ENCODE measurements at regions not wholly inside any gene's neighbourhood (a gene's known extent, or its start where the extent isn't known, plus 50 kb on each side); places are given as distances from the start of the nearest gene placed in this dataset.

DNA sequence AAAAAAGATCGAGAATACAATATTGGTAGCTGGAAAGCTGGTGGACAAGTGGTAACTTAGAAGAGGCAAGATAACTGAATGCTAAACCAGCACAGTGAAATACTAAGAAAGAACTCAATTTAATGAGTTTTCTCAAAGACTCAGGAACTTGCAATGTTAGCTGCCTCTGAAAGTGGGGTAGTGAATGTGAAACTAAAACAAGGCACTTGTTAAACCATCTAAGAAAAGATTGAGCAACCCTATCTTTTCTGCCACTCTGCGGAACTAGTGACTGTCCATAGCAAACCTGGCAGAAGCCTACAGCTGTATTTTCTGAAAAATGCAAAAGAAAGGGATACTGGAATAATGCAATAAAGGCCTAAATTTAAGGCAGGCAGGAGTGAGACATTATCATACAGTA lies 1574.4 kb upstream of the PRR20A start:
- peaks cover 0 to 6% (median 0%) of the 10 kb centered on the region in 5 donors for H3K4me1 ChIP-seq (ENCODE audit: control insufficient read depth in 5 of 5, insufficient read depth in 5 of 5, low read length in 5 of 5)
- H3K4me3 ChIP-seq = no peak overlapping the region
- H3K9ac ChIP-seq (ENCODE audit: insufficient read depth in 1 of 2, low read length in 2 of 2) = no peak overlapping the region
- DNase-seq = no peak
- TF ChIP-seq CTCF (IDR thresholded peaks at IDR 0.05; ENCODE audit: control extremely low read depth, extremely low read depth) = no peak
- H3K36me3 ChIP-seq (ENCODE audit: control insufficient read depth in 4 of 4, insufficient read depth in 4 of 4, low read length in 4 of 4) = no peaks in the 10 kb centered on the region
- H3K9me3 ChIP-seq (ENCODE audit: control insufficient read depth in 4 of 4, insufficient read depth in 3 of 4, low read length in 3 of 4) = no peaks in the 10 kb centered on the region
- 84 to 93% methylated on average over 2 of the region's 2 CpGs for WGBS, 2 donors
- no peak overlapping the region for H3K27ac ChIP-seq (ENCODE audit: low read depth in 1 of 2, low read length in 1 of 2)
- no peak for ATAC-seq (ENCODE audit: insufficient read depth, low FRiP score)
- no peaks in the 10 kb centered on the region for H3K27me3 ChIP-seq (ENCODE audit: control insufficient read depth in 3 of 3, insufficient read depth in 3 of 3, low read length in 2 of 3)

GRCh38 chr13:55566779-55567178 lies 1573.9 kb upstream of the PRR20A start:
- Histone ChIP-seq H3K4me1 (ENCODE audit: control insufficient read depth in 5 of 5, insufficient read depth in 5 of 5, low read length in 5 of 5) (peaks cover 0 to 6% (median 0%) of the 10 kb centered on the region in 5 donors), H3K9ac (ENCODE audit: insufficient read depth in 1 of 2, low read length in 2 of 2) (no peak overlapping the region), H3K36me3 (ENCODE audit: control insufficient read depth in 4 of 4, insufficient read depth in 4 of 4, low read length in 4 of 4) (no peaks in the 10 kb centered on the region), H3K4me3 (no peak overlapping the region), H3K27me3 (ENCODE audit: control insufficient read depth in 3 of 3, insufficient read depth in 3 of 3, low read length in 2 of 3) (no peaks in the 10 kb centered on the region), H3K9me3 (ENCODE audit: control insufficient read depth in 4 of 4, insufficient read depth in 3 of 4, low read length in 3 of 4) (no peaks in the 10 kb centered on the region), H3K27ac (ENCODE audit: low read depth in 1 of 2, low read length in 1 of 2) (no peak overlapping the region)
- no peak for TF ChIP-seq CTCF (IDR thresholded peaks at IDR 0.05; ENCODE audit: control extremely low read depth, extremely low read depth)
- no peak for DNase-seq
- WGBS, 2 donors = 86 to 87% methylated on average over 3 of the region's 3 CpGs
- no peak for ATAC-seq (ENCODE audit: insufficient read depth, low FRiP score)

DNA sequence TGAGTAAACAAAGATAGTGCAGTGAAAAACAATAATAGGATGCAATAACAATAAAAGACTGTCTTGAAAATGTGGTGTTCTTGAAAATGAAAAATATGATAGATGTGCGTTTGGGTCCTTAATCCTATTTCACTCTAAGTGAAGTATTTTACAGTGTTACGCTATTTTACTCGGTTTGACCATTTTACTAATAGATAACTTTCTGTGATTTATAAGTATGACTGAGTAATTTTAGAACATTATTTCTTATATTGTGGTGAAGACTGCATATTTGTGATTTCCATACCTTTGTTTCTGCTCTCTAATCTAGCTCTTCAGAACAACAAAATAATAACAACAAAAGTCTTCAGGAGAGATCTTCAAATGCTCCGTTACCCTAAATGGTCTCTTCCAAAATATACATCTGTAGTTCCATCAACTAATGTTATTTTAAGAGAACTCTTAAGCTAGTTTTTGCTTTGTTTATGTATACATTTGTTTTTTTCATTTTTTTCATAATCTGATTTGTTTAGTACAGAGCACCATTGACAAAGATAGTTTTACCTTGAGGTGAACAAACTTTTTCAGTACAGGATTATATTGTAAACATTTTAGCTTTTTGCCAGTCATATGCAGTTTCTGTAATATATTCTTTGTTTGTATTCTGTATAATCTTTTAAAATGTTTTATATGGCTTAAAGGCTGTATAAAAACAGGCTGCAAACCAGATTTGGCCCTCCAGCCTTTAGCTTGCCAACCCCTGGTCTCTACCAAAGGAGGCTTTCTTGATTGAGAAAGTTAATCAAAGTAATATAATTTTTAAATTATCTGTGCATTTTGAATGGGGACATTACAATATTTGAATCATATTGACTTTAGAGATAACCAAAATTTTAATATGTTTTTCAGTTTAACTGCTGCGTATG lies 1572.7 kb upstream of the PRR20A start:
- H3K9ac ChIP-seq (ENCODE audit: insufficient read depth in 1 of 2, low read length in 2 of 2) = no peak overlapping the region
- no peaks in the 10 kb centered on the region for H3K36me3 ChIP-seq (ENCODE audit: control insufficient read depth in 4 of 4, insufficient read depth in 4 of 4, low read length in 4 of 4)
- no peaks in the 10 kb centered on the region for H3K9me3 ChIP-seq (ENCODE audit: control insufficient read depth in 4 of 4, insufficient read depth in 3 of 4, low read length in 3 of 4)
- no peak overlapping the region for H3K27ac ChIP-seq (ENCODE audit: low read depth in 1 of 2, low read length in 1 of 2)
- TF ChIP-seq CTCF (IDR thresholded peaks at IDR 0.05; ENCODE audit: control extremely low read depth, extremely low read depth) = no peak
- H3K4me3 ChIP-seq = no peak overlapping the region
- 74% methylated on average over 5 of the region's 5 CpGs for WGBS, 2 donors
- DNase-seq = no peak
- peaks cover 0 to 4% (median 0%) of the 10 kb centered on the region in 5 donors for H3K4me1 ChIP-seq (ENCODE audit: control insufficient read depth in 5 of 5, insufficient read depth in 5 of 5, low read length in 5 of 5)
- H3K27me3 ChIP-seq (ENCODE audit: control insufficient read depth in 3 of 3, insufficient read depth in 3 of 3, low read length in 2 of 3) = no peaks in the 10 kb centered on the region
- no peak for ATAC-seq (ENCODE audit: insufficient read depth, low FRiP score)

All from lung (tissue), 11 donors.